ENCODE measurements at regions not wholly inside any gene's neighbourhood (a gene's known extent, or its start where the extent isn't known, plus 50 kb on each side); places are given as distances from the start of the nearest gene placed in this dataset.

DNA sequence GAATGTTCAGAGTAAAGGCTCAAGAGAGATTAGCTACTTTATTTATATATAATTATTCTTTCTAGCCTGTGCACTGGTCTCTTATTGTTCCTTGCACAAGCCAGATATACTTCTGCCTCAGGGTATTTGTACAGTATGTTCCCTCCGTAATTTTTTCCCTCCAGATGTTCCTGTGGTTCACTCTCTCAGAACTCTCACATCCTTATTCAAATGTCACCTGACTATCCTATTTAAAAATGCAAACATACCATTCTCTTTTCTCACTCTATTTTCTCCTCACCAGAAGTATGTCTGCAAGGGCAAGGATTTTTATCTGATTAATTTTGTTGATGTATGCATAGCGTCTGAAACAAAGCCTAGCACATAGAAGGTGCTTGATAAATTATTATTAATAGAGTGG is 64.0 kb upstream of the CERS6 start:
- no peaks in the 10 kb centered on the region for H3K4me1 ChIP-seq (ENCODE audit: control insufficient read depth in 1 of 2, insufficient read depth in 2 of 2, low read length in 2 of 2)
- no peak overlapping the region for H3K27ac ChIP-seq (ENCODE audit: low read length)
- no peaks in the 10 kb centered on the region for H3K36me3 ChIP-seq (ENCODE audit: control insufficient read depth in 1 of 2, insufficient read depth in 2 of 2, low read length in 2 of 2)
- H3K4me3 ChIP-seq (ENCODE audit: low read depth in 1 of 2, low read length in 2 of 2): no peak overlapping the region
- H3K27me3 ChIP-seq (ENCODE audit: low read depth, low read length): no peaks in the 10 kb centered on the region
- H3K9me3 ChIP-seq (ENCODE audit: control insufficient read depth in 1 of 2, low read length in 2 of 2): no peaks in the 10 kb centered on the region

DNA sequence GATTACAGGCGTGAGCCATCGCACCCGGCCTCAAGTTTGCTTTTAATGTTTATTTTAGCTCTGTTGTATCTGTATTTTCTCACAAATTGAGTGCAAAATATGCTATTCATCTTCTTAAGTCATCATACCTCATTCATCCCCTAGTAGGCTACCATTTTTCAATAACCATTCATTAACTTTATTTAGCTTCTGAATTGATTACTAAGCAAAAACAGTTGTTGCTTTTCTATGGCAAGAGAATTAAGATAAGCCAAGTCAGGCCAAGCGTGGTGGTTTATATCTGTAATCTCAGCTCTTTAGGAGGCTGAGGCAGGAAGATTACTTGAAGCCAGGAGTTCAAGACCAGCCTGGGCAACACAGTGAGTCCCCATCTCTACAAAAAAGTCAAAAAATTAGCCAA is 63.3 kb upstream of the CERS6 start:
- Histone ChIP-seq H3K27ac (ENCODE audit: low read length) (no peak overlapping the region), H3K9me3 (ENCODE audit: control insufficient read depth in 1 of 2, low read length in 2 of 2) (no peaks in the 10 kb centered on the region), H3K4me3 (ENCODE audit: low read depth in 1 of 2, low read length in 2 of 2) (no peak overlapping the region), H3K27me3 (ENCODE audit: low read depth, low read length) (no peaks in the 10 kb centered on the region), H3K36me3 (ENCODE audit: control insufficient read depth in 1 of 2, insufficient read depth in 2 of 2, low read length in 2 of 2) (no peaks in the 10 kb centered on the region), H3K4me1 (ENCODE audit: control insufficient read depth in 1 of 2, insufficient read depth in 2 of 2, low read length in 2 of 2) (no peaks in the 10 kb centered on the region)

DNA sequence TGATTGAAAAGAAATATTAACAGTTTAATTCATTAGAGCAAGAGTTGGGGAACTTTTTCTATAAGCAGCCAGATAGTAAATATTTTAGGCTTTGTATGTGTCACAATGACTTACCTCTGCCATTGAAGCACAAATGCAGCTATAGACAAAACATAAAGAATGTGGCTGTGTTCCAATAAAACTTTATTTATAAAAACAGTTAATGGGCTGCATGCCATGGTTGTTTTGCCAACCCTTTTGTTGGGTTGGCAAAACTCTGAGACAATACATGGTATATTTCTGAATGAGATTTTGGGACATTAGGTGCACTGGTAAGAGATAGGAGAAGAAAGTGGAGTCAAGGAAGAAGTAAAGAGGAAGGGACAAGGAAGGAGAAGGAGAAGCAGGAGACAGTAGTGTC is 61.8 kb upstream of the CERS6 start:
- Histone ChIP-seq H3K9me3 (ENCODE audit: control insufficient read depth in 1 of 2, low read length in 2 of 2) (no peaks in the 10 kb centered on the region), H3K27me3 (ENCODE audit: low read depth, low read length) (no peaks in the 10 kb centered on the region), H3K4me1 (ENCODE audit: control insufficient read depth in 1 of 2, insufficient read depth in 2 of 2, low read length in 2 of 2) (no peaks in the 10 kb centered on the region), H3K4me3 (ENCODE audit: low read depth in 1 of 2, low read length in 2 of 2) (no peak overlapping the region), H3K36me3 (ENCODE audit: control insufficient read depth in 1 of 2, insufficient read depth in 2 of 2, low read length in 2 of 2) (no peaks in the 10 kb centered on the region), H3K27ac (ENCODE audit: low read length) (no peak overlapping the region)

DNA sequence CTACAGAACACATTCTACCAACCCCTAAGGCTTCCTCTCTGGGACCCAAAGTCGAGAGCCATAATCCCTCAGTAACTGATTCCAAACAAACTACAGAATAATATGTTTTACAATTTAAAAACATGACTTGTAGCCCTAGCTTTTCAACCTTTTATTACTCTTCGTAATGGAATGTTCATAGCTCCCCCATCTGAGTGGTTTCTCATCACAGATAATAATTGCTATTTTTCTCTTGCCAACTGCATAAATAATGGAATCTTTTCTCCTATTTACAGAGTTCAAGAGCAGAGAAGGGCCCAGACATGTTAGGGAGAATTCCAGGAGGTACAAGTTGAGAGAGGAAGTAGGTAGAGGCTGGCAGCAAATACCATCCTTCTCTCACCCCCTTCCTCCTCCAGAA is 59.9 kb upstream of the CERS6 start:
- no peaks in the 10 kb centered on the region for H3K9me3 ChIP-seq (ENCODE audit: control insufficient read depth in 1 of 2, low read length in 2 of 2)
- no peak overlapping the region for H3K27ac ChIP-seq (ENCODE audit: low read length)
- H3K36me3 ChIP-seq (ENCODE audit: control insufficient read depth in 1 of 2, insufficient read depth in 2 of 2, low read length in 2 of 2): no peaks in the 10 kb centered on the region
- H3K4me1 ChIP-seq (ENCODE audit: control insufficient read depth in 1 of 2, insufficient read depth in 2 of 2, low read length in 2 of 2): no peaks in the 10 kb centered on the region
- no peak overlapping the region for H3K4me3 ChIP-seq (ENCODE audit: low read depth in 1 of 2, low read length in 2 of 2)
- no peaks in the 10 kb centered on the region for H3K27me3 ChIP-seq (ENCODE audit: low read depth, low read length)

DNA sequence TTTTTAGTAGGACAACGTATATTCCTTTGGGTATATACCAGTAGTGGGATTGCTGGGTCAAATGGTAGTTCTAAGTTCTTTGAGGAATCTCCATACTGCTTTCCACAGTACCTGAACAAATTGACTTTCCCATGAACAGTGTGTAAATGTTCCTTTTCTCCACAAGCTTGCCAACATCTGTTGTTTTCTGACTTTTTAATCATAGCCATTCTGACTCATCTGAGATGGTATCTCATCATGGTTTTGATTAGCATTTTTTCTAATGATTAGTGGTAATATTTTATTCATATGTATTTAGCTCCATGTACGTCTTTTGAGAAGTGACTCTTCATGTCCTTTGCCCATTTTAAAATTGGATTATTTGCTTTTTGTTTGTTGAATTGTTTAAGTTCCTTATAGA is 58.4 kb upstream of the CERS6 start:
- Histone ChIP-seq H3K4me3 (ENCODE audit: low read depth in 1 of 2, low read length in 2 of 2) (no peak overlapping the region), H3K9me3 (ENCODE audit: control insufficient read depth in 1 of 2, low read length in 2 of 2) (no peaks in the 10 kb centered on the region), H3K27ac (ENCODE audit: low read length) (no peak overlapping the region), H3K27me3 (ENCODE audit: low read depth, low read length) (no peaks in the 10 kb centered on the region), H3K36me3 (ENCODE audit: control insufficient read depth in 1 of 2, insufficient read depth in 2 of 2, low read length in 2 of 2) (no peaks in the 10 kb centered on the region), H3K4me1 (ENCODE audit: control insufficient read depth in 1 of 2, insufficient read depth in 2 of 2, low read length in 2 of 2) (no peaks in the 10 kb centered on the region)

DNA sequence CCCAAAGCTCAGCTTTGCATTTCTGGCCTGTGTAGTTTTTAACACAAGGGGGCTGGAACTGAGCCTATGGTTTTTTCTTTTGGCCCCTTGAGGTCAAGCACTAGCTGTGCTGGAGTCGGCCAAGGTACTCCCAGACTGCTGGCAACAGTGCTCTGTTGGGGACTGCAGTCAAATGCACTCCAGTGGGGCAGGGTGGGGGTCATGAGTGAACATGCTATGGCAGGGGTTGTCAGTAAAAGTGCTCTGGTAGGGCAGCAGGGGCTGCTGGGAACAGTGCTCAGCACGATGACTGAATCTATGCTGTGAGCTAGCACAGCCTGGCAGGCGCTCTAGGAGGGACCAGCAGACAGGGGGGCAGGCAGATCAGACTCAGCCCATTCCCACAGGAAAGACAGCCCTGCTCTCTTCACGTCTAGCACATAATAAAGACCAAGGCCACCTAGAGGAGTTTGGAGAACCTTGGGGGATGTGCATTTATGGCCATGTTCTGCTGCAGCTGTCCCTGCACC is 55.0 kb upstream of the CERS6 start:
- Histone ChIP-seq H3K4me3 (ENCODE audit: low read depth in 1 of 2, low read length in 2 of 2) (no peak overlapping the region), H3K36me3 (ENCODE audit: control insufficient read depth in 1 of 2, insufficient read depth in 2 of 2, low read length in 2 of 2) (no peaks in the 10 kb centered on the region), H3K9me3 (ENCODE audit: control insufficient read depth in 1 of 2, low read length in 2 of 2) (peaks cover 0 to under 1% of the 10 kb centered on the region in 2 donors), H3K4me1 (ENCODE audit: control insufficient read depth in 1 of 2, insufficient read depth in 2 of 2, low read length in 2 of 2) (no peaks in the 10 kb centered on the region), H3K27ac (ENCODE audit: low read length) (no peak overlapping the region), H3K27me3 (ENCODE audit: low read depth, low read length) (no peaks in the 10 kb centered on the region)

DNA sequence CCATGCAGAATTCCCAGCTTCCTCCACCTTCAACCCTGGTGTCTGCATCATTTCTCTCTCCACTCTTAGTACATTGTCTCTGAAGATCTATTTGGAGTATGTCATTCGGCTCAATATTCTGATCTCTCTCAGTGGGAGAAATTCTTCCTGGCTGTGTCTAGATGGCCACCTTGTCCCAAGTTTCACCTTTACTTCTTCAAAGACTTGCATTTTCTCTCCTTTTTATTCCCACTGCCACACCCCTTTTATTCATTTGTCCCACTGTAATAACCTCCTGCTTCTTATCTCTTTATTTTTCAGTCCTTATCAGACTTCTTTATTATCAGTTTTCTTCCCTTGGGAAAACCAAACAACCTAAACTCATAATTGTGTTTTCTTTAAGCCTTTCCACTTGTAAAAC is 54.3 kb upstream of the CERS6 start:
- Histone ChIP-seq H3K27ac (ENCODE audit: low read length) (no peak overlapping the region), H3K36me3 (ENCODE audit: control insufficient read depth in 1 of 2, insufficient read depth in 2 of 2, low read length in 2 of 2) (no peaks in the 10 kb centered on the region), H3K4me3 (ENCODE audit: low read depth in 1 of 2, low read length in 2 of 2) (no peak overlapping the region), H3K4me1 (ENCODE audit: control insufficient read depth in 1 of 2, insufficient read depth in 2 of 2, low read length in 2 of 2) (no peaks in the 10 kb centered on the region), H3K27me3 (ENCODE audit: low read depth, low read length) (no peaks in the 10 kb centered on the region), H3K9me3 (ENCODE audit: control insufficient read depth in 1 of 2, low read length in 2 of 2) (peaks cover 0 to 2% of the 10 kb centered on the region in 2 donors)

DNA sequence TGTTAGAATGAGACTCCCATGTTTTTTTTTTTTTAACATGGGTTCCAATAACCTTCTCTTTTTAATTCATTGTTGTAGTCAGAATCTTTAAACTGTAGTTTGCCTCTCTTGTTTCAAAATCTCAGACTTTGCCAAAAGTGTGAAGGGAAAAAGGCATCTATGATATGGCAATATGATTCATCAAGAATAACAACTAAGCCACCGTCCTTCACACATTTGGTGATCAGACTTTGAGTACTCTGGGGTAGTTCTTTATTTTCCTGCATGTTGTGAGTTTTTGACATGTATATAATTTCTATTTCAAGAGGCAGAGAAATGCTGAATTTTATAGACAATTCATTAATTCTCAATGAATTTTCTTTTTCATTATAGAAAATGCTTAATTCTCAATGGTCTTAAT is 53.5 kb upstream of the CERS6 start:
- H3K27me3 ChIP-seq (ENCODE audit: low read depth, low read length): no peaks in the 10 kb centered on the region
- no peak overlapping the region for H3K4me3 ChIP-seq (ENCODE audit: low read depth in 1 of 2, low read length in 2 of 2)
- H3K9me3 ChIP-seq (ENCODE audit: control insufficient read depth in 1 of 2, low read length in 2 of 2): peaks cover 0 to 2% of the 10 kb centered on the region in 2 donors
- no peaks in the 10 kb centered on the region for H3K36me3 ChIP-seq (ENCODE audit: control insufficient read depth in 1 of 2, insufficient read depth in 2 of 2, low read length in 2 of 2)
- H3K4me1 ChIP-seq (ENCODE audit: control insufficient read depth in 1 of 2, insufficient read depth in 2 of 2, low read length in 2 of 2): no peaks in the 10 kb centered on the region
- H3K27ac ChIP-seq (ENCODE audit: low read length): no peak overlapping the region

DNA sequence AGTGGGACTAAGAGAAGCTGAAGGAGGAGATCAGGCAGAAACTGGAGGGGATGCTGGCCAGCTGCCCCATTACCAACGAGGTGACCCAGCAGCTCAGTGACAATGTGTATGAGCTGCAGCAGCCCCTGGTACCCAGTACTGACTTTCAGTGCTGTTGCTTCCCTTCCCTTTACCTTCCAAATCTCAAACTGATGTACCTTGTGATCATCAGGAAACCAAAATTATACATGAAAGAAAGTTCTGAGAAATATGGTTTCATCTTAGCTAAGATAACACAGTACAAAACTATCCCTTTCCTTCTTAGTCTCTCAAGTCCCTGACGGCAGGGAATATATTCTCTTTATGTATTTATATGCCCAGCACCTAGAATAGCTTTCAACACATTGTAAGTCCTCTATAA is 52.3 kb upstream of the CERS6 start:
- Histone ChIP-seq H3K4me1 (ENCODE audit: control insufficient read depth in 1 of 2, insufficient read depth in 2 of 2, low read length in 2 of 2) (no peaks in the 10 kb centered on the region), H3K9me3 (ENCODE audit: control insufficient read depth in 1 of 2, low read length in 2 of 2) (peaks cover 0 to 2% of the 10 kb centered on the region in 2 donors), H3K27ac (ENCODE audit: low read length) (no peak overlapping the region), H3K36me3 (ENCODE audit: control insufficient read depth in 1 of 2, insufficient read depth in 2 of 2, low read length in 2 of 2) (no peaks in the 10 kb centered on the region), H3K4me3 (ENCODE audit: low read depth in 1 of 2, low read length in 2 of 2) (no peak overlapping the region), H3K27me3 (ENCODE audit: low read depth, low read length) (no peaks in the 10 kb centered on the region)

DNA sequence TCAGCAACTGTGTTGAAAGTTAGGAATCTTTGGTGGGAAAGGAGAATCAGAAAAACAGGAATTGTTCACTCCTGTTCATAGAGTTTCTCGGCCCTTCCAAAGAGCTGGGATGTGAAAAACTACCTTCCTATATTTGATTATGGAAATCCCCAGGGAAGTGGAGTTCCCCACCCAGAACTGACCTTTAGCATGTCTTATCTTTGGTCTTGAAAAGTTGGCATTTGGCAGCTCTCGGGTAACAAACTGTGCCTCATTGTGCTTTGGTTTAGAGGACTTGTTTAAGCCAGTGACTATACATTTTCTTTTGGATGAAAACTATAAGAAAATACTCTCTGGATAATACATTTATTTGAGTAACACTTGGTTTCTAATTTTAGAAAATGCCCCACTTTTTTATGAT is 51.3 kb upstream of the CERS6 start:
- no peaks in the 10 kb centered on the region for H3K36me3 ChIP-seq (ENCODE audit: control insufficient read depth in 1 of 2, insufficient read depth in 2 of 2, low read length in 2 of 2)

More for the DNA sequence above, 51.3 kb upstream of the CERS6 start:
- Histone ChIP-seq H3K4me1 (ENCODE audit: control insufficient read depth in 1 of 2, insufficient read depth in 2 of 2, low read length in 2 of 2) (no peaks in the 10 kb centered on the region), H3K27ac (ENCODE audit: low read length) (no peak overlapping the region), H3K4me3 (ENCODE audit: low read depth in 1 of 2, low read length in 2 of 2) (no peak overlapping the region), H3K27me3 (ENCODE audit: low read depth, low read length) (no peaks in the 10 kb centered on the region), H3K9me3 (ENCODE audit: control insufficient read depth in 1 of 2, low read length in 2 of 2) (peaks cover 0 to 2% of the 10 kb centered on the region in 2 donors)
